Left ventricle myocardium inferior (tissue), 1 donor: ENCODE measurements at regions not wholly inside any gene's neighbourhood (a gene's known extent, or its start where the extent isn't known, plus 50 kb on each side); places are given as distances from the start of the nearest gene placed in this dataset.

Experiments used
- DNase-seq: peaks from one replicate; pipeline ENCODE4 v3.0.0-alpha.2; 2020
- H3K27ac ChIP-seq: fragments of 200-600 bp; replicated peaks from 2 replicates; pipeline ENCODE4 v1.8.0; 2021
- H3K27me3 ChIP-seq: fragments of 200-600 bp; 2 replicates; pipeline ENCODE4 v1.8.0; 2021; ENCODE audit warnings: low read depth
- H3K36me3 ChIP-seq: fragments of 200-600 bp; 2 replicates; pipeline ENCODE4 v1.8.0; 2021
- H3K4me1 ChIP-seq: fragments of 200-600 bp; 2 replicates; pipeline ENCODE4 v1.8.0; 2021
- H3K4me3 ChIP-seq: fragments of 200-600 bp; 2 replicates; pipeline ENCODE4 v1.8.0; 2021; ENCODE audit warnings: mild to moderate bottlenecking, moderate library complexity
- H3K9me3 ChIP-seq: fragments of 200-600 bp; replicated peaks from 2 replicates; pipeline ENCODE4 v1.8.0; 2021
- intact Hi-C: fragments of 100-400 bp; cut with micrococcal nuclease; formaldehyde crosslinking; loops from one replicate; pipeline ENCODE4 v1.11.0; 2022
- TF ChIP-seq, protein P1 (sequence below): fragments of 200-600 bp; IDR thresholded peaks from 2 replicates; pipeline ENCODE4 v1.8.0; 2021; ENCODE audit warnings: antibody characterized with exemption, mild to moderate bottlenecking, borderline replicate concordance
- donor health status: DM: no; HTN: yes; CAD: no; lungs with severe emphysema.

DNA sequence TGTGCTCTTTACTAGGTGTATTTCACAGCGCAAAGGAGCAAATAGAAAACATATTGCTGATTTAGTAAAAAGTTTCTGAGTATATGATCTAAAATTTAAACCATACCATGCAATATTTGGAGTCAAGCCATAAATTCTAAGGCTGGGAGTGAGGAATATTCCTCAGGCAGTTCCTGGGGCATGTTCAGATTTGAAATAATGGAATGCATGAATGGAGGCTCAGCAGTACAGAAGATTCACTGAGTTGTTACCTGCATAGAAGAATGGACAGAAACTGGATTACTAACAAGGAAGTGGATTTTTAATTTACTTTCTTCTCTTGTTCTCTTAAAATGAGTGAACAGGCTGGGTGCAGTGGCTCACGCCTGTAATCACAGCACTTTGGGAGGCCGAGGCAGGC is 441.0 kb upstream of the MAP2 start:
- no peak overlapping the region for H3K27ac ChIP-seq
- TF ChIP-seq, protein P1, sequence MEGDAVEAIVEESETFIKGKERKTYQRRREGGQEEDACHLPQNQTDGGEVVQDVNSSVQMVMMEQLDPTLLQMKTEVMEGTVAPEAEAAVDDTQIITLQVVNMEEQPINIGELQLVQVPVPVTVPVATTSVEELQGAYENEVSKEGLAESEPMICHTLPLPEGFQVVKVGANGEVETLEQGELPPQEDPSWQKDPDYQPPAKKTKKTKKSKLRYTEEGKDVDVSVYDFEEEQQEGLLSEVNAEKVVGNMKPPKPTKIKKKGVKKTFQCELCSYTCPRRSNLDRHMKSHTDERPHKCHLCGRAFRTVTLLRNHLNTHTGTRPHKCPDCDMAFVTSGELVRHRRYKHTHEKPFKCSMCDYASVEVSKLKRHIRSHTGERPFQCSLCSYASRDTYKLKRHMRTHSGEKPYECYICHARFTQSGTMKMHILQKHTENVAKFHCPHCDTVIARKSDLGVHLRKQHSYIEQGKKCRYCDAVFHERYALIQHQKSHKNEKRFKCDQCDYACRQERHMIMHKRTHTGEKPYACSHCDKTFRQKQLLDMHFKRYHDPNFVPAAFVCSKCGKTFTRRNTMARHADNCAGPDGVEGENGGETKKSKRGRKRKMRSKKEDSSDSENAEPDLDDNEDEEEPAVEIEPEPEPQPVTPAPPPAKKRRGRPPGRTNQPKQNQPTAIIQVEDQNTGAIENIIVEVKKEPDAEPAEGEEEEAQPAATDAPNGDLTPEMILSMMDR = no peak
- peaks cover 5% of the 10 kb centered on the region for H3K9me3 ChIP-seq
- intact Hi-C loops = no loop called here
- H3K27me3 ChIP-seq = no peaks in the 10 kb centered on the region
- no peaks in the 10 kb centered on the region for H3K4me1 ChIP-seq
- no peak for DNase-seq
- H3K4me3 ChIP-seq = no peak overlapping the region
- H3K36me3 ChIP-seq = no peaks in the 10 kb centered on the region

DNA sequence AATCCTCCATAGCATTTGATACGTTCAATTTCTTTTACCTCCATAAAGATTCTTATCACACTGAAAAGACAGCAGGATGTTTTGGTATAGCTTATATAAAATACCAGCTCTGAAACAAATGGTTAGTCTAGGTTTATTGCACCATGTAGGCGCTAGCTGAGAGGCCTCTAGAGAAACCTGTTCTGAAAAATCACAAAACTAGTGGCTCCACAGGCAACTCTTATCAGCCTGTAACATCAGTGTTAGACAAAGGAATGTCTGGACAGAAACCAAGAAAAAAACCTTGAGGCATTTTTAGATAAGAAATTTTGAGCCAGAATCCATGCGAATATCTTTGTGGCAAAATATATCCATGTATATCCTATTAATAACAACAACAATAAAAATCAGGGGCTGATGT is 440.4 kb upstream of the MAP2 start:
- intact Hi-C loops = no loop called here
- peaks cover 12% of the 10 kb centered on the region for H3K9me3 ChIP-seq
- TF ChIP-seq, protein P1 = no peak

DNA sequence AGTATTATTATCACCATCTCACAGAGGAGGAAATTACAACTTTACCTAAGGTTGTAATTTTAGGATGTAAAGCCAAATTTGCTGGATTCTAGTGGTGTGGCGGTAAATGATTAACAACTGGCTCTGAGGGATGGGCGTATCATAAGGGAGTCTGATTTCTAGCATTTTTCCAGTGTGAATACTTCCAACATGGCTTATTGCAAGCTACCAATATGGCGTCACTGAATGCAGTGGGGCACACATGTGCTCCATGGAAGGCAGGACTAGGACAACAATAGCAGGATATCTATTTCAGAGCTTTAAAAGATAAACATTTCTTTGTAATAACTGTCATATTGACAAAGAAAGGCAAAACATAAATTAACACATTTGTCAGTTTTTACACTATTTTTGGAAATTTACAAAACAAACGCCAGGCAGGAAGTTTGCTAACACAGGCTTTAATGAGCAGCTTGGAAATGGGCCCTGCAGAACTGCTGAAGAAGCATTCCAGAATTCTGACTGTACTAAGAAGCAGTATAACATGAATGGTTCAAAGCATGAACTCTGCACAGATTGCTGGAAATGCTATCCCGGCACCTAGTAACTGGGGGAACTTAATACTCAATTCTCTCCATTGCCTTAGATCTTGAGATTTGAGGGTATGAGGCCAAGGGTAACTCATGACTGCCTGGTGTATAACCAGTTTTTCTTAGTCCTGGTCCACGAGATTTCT is 439.3 kb upstream of the MAP2 start:
- DNase-seq = no peak
- Histone ChIP-seq H3K27ac (no peak overlapping the region), H3K4me3 (no peak overlapping the region), H3K36me3 (no peaks in the 10 kb centered on the region), H3K4me1 (no peaks in the 10 kb centered on the region), H3K27me3 (no peaks in the 10 kb centered on the region), H3K9me3 (peaks cover 16% of the 10 kb centered on the region)
- intact Hi-C loops = no loop called here
- TF ChIP-seq, protein P1 = no peak

More for the DNA sequence above, 440.4 kb upstream of the MAP2 start:
- Histone ChIP-seq H3K4me3 (no peak overlapping the region), H3K27ac (no peak overlapping the region), H3K27me3 (no peaks in the 10 kb centered on the region), H3K4me1 (no peaks in the 10 kb centered on the region), H3K36me3 (no peaks in the 10 kb centered on the region)
- no peak for DNase-seq

DNA sequence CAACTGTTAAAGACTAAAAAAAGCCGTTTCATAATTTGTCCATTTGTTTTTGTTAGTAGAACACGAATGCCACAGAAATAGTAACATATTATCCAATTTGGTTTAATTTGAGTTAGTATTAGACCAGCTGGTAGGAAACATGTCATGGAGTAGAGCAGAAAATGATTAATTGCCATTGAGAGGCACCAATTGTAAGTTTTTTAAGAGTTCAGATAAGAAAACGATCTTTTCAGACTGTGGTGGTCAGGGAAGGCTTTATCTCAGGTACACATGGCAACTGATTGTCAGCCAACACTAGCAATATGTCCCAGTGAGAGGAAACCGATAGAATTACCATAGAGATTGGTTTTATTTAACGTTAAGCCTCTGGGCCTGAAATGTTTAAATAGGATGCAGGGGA is 438.2 kb upstream of the MAP2 start:
- intact Hi-C loops = no loop called here
- Histone ChIP-seq H3K9me3 (peaks cover 16% of the 10 kb centered on the region), H3K4me3 (no peak overlapping the region), H3K36me3 (no peaks in the 10 kb centered on the region), H3K27ac (no peak overlapping the region), H3K4me1 (no peaks in the 10 kb centered on the region), H3K27me3 (no peaks in the 10 kb centered on the region)
- TF ChIP-seq, protein P1 = no peak
- DNase-seq = no peak

DNA sequence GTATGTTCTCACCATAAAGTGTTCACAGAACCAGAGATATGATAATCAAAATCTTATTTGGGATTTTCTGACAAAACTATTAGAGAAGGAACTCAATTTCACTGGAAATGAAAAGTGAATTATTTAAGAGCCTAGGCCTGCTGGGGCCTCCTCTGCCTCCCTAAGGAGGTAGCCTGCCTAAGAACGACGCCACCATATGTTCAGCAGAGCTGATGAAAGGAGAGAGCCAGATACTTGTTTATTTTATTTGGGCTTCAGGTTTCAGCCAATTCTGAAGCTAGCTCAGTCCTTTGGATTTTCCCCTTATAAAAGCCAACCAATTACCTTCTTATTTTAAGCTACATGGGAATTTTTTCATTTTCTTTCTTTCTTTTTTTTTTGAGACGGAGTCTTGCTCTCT is 433.1 kb upstream of the MAP2 start:
- peaks cover 20% of the 10 kb centered on the region for H3K9me3 ChIP-seq
- DNase-seq = no peak
- H3K4me1 ChIP-seq = no peaks in the 10 kb centered on the region
- TF ChIP-seq, protein P1 = no peak
- intact Hi-C loops = no loop called here
- no peak overlapping the region for H3K4me3 ChIP-seq
- no peaks in the 10 kb centered on the region for H3K27me3 ChIP-seq
- no peaks in the 10 kb centered on the region for H3K36me3 ChIP-seq
- H3K27ac ChIP-seq = no peak overlapping the region
